ENCODE measurements at regions not wholly inside any gene's neighbourhood (a gene's known extent, or its start where the extent isn't known, plus 50 kb on each side); places are given as distances from the start of the nearest gene placed in this dataset.
"Not testable (repeated sequence)": the region's sequence is repeated elsewhere in the genome, so short reads cannot be mapped to it uniquely, and the experiment has no call there.

DNA sequence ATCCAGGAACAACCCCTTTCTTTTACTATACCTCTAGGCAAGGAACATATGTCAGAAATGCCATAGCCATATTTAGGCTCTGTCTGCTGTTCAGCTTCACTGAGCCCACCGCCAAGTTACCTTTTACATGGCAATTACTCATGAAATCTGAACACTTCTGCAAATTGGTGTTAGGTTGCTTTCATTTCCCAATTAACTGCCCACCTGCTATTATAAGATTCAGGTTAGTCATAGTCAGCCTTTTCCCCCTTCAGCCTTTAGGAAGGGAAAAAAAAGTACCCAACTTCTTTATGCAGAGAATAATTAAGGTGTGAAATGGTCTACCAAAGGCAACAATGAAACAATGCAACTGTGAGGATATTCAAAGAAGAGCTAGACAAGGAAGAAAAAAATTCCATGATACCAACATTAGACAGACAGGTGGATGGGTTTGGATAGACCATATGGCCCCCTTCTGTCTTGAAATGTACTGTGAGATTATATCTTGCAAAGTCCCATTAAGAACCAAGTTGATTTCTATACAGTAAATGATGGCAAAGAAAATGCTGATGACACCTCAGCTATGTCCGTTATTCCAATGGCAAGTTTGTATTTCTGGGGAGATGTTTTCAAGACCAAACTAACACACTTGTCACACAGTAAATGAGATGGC lies 442.1 kb upstream of the NRP1 start:
- no peak for DNase-seq

DNA sequence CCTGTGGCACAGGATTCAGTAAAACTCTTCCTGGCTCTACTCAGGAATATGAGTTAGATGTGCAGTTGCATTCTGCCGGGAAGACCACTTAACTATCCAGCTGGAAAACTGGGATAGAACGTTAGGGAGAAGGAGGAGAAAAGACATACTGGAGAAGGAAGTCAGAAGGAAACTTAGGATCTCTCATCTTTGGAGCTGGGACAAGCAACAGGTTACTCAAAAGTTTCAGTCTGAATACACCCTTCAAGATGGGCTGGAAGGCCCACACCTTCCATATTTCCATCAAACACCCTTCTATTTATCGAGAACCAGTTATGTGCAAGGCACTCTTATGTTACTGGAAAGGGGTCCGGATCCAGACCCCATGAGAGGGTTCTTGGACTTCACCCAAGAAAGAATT lies 440.4 kb upstream of the NRP1 start:
- no peak for DNase-seq

DNA sequence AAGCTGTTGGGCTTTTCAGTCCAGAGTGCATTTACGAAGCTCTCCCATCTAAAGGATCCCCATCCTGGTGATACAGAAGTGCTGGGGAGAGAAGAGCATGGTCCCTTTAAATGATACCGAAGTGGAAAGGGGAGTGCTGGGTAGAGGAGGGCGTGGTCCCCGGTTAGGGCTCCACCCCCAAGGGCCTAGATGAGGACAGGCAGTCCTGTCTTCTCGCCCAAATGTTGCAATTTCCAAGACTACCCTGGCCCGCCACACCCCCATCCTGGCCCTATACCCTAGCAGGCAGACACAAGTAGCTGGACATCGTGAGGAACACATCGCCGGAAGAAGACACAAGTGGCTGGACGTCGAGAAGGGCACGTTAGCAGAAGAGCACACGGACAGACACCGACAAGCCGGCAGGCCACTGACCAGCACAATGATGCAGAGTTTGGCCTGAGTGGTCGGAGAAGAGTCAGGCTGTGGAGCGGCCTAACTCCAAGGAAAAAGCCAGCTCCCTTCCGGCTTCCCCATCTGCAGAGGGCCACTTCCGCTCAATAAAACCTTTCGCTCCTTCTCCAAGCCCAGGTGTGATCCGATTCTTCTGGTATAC lies 439.5 kb upstream of the NRP1 start:
- no peak for DNase-seq

DNA sequence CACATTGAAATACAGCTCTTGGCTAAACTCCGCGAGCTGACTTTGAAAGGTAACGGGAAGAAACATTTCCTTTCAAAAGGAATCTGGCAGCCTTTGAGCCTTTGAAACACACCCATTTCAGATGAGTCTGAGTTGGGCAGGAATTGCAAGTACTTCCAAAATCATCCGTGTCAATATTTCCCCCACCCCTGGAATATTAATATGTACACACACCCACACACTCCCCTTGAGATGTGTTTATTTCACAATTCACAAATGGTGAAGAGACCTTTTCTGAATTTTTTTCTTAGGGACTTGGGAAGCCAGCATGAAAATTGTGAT lies 438.7 kb upstream of the NRP1 start:
- no peak for DNase-seq

DNA sequence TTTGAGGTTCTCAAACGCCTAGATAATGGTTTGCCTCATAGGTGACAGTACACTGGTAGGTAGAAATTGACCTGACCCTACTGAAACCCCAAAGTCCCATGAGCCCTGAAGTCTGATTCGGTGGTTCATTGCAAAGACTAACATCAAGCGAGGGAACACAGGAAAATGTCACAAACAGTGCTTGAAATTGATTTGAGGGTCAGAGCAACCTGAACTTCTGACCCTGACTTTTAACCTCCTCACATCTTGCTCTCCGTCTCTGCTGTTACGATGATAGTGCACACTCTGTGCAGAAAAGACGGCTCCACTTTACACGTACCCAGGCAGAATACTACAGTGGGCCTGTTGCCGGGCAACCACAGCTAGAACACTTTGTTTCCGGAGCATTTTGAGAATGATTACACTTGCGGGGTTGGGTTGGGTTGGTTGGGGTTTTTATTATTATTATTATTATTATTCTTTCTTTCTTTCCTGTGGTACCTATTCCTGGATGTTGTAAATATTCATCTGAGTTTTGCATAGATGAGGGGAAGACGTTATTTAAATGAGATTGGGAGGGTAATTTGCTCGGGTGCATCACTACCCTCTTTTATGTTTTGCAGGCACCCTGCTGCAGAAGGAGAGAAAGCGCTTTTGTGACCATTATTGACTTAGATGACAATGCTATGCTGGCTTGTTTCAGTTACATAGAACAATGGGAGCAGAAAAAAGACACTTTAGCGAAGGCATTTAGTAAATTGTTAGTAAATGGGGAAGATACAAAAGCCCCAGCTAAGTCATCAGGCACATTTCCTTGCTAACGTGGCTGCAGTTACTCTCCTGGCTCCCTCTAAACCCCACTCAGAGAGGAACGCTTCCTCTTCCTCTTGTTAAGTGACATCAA lies 438.1 kb upstream of the NRP1 start:
- no peak for DNase-seq

- DNase-seq = not testable (repeated sequence)
Measured at GRCh38 chr10:33771856-33772255, 437.4 kb upstream of the NRP1 start.

DNA sequence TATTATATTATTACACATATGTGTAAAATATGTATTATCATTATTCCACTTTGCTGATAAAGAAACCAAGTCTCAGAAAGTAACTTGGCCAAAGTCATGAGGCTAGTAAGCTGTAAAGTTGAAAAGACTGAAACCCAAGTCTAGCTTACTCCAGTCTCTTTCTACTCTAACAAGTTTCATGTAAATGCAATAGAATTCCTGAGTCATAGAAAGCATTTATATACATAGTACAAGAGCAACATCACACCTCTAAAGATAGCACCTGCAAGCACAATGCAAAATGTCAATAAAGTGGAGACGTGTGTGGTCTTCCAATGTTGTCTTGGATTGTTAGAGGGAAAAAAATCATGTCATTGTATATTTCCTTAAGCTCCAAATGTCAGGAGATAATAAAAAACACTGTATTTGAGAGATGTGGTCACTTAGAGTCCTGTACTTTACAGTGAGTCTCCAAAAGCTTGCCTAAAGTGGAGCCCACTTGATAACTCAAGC lies 430.3 kb upstream of the NRP1 start:
- no peak for DNase-seq

- DNase-seq = no peak
Measured at GRCh38 chr10:33760056-33760943, 425.8 kb upstream of the NRP1 start.

DNA sequence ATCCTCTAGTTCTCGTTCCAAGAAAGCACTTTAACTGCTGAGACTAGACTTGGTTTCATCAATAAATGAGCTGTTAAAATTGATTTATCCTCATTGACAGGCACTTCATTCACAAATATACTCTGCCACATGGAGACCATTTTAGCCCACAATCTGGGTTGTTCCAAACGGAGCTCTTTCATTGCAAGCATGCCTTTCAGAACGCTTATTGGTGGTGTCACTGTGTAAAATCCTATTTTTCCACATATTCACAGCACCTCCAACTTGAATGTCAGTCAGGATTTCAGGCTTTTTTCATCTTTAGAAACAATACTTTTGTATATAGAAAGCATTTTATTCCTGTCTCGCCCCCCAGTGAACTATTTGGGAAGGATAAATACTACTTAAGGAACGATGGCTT lies 424.7 kb upstream of the NRP1 start:
- DNase-seq = no peak

DNA sequence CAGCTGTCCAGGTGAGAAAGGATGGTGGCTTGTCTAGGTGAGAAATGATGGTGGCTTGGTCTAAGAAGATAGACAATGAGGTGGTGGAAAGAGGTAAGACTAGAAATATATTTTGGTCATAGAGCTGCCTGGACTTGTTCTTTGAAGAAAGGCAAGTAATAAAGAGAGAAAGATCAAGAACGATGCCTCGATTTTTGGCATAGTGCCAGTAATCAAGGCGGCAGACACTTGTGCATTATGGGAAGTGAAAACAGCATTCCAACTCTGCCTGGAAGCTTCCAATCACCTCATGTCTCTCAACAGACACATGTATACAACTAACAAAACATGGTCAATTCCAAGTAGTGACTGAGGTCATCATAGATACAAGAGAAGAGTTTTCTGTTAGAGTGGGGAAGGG lies 423.8 kb upstream of the NRP1 start:
- no peak for DNase-seq

DNA sequence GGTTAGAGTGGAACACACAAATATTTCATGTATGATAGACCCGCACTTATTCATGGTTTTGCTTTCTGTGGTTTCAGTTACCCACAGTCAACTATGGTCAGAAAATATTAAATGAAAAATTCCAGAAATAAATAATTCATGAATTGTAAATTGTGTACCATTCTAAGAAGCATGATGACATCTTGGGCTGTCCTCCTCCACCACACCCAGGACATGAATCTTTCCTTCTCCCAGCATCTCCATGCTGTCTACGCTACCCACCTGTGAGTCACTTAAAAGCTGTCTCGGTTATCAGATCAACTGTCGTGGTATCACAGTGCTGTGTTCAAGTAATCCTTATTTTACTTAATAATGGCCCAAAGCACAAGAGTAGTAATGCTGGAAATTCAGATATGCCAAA lies 419.6 kb upstream of the NRP1 start:
- no peak for DNase-seq

GRCh38 chr10:33753389-33753788 lies 418.9 kb upstream of the NRP1 start:
- no peak for DNase-seq

GRCh38 chr10:33749790-33750189 lies 415.3 kb upstream of the NRP1 start:
- DNase-seq = no peak

DNA sequence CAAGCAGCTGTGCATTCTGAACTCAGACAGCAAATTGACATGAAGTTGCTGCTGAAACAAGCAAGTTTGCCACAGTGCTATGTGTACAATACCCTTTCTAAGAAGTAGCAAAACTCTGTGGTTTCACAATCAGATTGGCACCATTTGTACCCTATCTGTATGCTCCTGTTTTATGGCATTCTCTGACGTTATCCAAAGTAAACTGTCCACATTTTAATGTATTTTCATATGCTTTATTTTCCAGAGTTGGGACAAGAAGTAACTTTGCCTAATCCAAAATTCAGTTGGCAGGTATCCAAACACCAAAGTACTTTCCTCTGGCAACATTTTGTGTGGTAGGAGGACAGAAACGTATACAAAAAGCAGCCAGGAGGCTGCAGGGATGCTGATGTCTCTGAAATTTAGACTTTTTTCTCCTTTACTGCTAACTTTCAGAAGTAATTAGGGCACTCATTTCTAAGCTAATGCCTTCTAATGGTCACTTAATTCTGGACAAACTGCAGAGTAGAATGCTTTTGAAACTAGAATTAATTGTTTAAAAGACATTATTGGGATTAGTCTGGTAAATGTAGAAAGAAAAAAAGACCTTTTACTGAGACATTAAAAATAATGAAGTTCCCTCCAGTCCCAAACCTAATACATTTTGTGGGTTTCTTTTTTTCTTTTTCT lies 414.7 kb upstream of the NRP1 start:
- no peak for DNase-seq

- peak; percentile 20 for DNase-seq
Measured at GRCh38 chr10:33746836-33747268, 412.4 kb upstream of the NRP1 start.

DNA sequence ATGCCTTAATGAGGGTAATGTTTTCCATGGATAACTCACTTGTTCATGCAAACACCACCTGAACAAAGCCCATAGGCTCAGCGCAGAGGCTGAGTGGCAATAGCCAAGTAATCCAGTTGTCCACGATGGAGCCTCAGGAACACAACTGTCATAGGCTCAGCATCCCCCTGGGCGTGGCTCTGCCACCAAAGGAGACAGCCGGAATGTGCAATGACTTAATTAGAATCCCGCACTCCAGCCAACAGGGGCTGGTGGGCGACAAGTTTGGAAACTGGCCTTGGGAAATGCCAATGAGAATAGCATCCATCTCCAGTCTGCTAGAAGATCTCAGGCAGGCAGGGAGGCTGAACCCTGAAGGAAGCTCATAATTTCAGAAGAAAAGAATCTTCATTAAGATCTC lies 411.7 kb upstream of the NRP1 start:
- no peak for DNase-seq

DNA sequence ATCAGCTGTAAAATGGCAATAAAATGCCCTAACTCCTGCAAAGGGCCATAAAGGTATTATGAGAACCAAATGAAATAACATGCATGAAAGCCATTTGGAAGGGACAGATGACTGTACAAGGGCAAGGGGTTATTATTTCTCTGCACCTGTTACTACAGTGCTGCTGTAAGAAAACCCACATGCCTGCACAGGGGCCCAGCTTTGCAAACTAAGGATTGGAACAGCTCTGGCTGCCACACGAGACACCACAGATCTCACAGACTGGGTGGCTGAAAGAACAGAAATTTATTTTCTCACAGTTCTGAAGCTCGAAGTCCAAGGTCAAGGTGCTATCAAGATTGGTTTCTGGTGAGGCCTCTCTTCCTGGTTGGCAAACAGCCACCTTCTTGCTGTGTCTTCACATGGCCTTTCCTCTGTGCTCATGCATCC lies 409.0 kb upstream of the NRP1 start:
- no peak for DNase-seq

DNA sequence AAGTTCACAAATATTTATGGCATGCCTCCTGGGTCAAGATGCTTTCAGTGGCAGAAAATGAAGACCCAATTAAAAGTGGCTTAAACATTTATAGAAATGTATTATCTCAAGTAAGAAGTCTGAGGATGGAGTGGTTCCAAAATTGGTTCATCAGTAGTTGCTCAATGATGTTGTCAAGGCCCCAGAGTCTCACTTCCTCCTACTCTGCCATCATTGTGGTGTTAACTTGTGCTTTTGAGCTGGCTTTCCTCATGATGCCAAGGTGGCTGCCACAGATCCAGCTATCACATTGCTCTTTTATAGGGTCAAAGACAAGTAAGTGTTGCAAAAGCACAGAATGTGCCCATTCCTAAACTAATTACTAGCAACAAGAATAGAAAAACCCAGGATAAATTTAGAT lies 404.6 kb upstream of the NRP1 start:
- no peak for DNase-seq

GRCh38 chr10:33735464-33735923 lies 401.0 kb upstream of the NRP1 start:
- DNase-seq = no peak

DNA sequence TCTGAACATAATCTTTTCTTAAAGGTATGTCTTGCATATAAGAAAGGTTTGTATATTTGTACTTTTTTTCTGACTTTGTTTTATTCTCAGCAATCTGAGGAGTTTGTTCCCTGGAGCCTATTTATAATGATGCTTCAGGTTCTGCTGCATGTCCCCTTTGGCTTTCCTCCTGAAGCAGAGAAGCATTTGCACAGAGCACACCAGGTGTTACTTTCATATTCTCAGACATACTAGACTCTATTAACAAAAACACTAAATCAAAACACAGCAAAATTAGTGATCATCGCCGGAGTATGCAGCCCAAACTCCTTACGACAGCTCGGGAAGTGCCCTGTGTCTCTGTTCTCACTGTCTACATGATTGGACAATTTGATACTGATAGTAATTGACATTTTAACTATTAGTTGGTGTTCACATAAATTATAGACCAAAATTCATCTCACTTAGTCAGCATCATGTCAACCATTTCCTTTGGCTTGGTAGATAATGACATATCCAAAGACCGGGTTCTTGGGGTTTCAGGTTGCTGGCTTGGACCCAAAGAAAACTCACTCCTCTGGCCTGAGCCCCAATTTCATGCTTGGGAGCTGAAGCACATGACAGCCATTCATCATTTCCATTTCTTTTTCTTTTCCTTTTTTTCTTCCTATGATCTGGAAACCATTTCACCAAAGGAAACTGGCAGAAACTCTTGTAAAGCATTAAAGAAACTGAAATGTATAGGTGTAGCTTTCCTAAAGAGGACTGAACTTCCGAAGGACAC lies 400.1 kb upstream of the NRP1 start:
- peak; percentile 11 for DNase-seq

- no peak for DNase-seq
Measured at GRCh38 chr10:33733058-33733457, 398.6 kb upstream of the NRP1 start.

All from EL (cell line).